ENCODE measurements at regions not wholly inside any gene's neighbourhood (a gene's known extent, or its start where the extent isn't known, plus 50 kb on each side); places are given as distances from the start of the nearest gene placed in this dataset.

DNA sequence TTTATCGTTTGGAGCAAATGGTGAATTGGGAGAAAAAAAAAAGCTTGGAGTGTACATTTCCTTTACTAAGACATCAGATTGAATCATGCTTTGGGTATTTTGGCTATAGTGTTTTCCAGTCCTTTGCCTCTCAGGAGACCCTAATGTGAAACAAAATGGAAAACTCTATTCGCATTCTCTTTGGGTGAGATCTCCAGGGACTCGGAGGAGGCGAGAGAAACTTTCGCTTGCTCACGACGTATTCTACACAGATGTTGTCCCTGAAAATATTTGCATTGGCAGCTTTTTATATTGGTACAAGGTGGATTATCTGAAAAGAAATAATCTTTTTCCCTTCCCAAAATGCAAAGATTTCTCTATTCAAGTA lies 1240.1 kb upstream of the WWC1 start:
- TF ChIP-seq, protein P1, sequence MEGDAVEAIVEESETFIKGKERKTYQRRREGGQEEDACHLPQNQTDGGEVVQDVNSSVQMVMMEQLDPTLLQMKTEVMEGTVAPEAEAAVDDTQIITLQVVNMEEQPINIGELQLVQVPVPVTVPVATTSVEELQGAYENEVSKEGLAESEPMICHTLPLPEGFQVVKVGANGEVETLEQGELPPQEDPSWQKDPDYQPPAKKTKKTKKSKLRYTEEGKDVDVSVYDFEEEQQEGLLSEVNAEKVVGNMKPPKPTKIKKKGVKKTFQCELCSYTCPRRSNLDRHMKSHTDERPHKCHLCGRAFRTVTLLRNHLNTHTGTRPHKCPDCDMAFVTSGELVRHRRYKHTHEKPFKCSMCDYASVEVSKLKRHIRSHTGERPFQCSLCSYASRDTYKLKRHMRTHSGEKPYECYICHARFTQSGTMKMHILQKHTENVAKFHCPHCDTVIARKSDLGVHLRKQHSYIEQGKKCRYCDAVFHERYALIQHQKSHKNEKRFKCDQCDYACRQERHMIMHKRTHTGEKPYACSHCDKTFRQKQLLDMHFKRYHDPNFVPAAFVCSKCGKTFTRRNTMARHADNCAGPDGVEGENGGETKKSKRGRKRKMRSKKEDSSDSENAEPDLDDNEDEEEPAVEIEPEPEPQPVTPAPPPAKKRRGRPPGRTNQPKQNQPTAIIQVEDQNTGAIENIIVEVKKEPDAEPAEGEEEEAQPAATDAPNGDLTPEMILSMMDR (IDR thresholded peaks at IDR 0.05; ENCODE audit: extremely low read depth, missing control alignments), result no peak
- DNase-seq (ENCODE audit: low spot score), result no peak

DNA sequence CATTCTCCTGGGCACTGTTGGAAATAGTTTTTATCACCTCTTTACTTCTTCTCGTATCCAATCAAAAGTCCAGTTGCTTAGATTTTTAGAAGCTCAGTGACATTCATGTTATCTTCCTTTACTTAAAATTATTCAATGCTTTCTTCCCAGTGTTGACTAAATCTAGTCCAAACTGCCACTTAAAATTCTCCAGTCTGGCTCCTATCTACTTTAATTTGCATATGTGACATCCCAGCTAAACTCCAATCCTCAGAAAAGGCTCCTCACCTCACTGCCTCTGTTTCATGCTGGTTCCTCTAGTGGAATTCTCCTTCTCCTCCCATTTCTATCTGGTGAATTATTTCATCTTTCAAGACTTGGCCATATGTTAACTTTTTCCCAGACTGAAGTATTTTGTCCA lies 1238.7 kb upstream of the WWC1 start:
- TF ChIP-seq, protein P1 (IDR thresholded peaks at IDR 0.05; ENCODE audit: extremely low read depth, missing control alignments), result no peak
- no peak for DNase-seq (ENCODE audit: low spot score)

DNA sequence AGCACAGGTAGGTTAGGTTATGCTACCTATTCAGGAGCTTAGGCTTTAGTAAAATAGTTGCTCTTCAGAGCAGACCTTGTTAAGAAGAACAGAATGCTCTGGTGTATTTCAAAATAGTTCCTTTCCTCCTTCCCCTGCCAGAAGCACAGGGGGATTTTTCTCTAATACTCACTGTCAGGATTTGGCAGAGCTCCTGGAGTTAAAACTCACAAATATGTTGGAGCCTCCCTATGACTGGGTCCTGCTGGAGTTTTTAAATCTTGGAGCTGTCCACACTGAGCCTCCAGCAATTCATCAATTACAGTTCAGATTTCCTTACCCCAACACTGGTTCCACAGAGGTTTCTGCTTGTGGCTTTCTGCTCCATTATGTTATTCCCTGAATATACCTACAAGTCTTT lies 1233.8 kb upstream of the WWC1 start:
- DNase-seq (ENCODE audit: low spot score), result no peak
- TF ChIP-seq, protein P1 (IDR thresholded peaks at IDR 0.05; ENCODE audit: extremely low read depth, missing control alignments), result no peak

DNA sequence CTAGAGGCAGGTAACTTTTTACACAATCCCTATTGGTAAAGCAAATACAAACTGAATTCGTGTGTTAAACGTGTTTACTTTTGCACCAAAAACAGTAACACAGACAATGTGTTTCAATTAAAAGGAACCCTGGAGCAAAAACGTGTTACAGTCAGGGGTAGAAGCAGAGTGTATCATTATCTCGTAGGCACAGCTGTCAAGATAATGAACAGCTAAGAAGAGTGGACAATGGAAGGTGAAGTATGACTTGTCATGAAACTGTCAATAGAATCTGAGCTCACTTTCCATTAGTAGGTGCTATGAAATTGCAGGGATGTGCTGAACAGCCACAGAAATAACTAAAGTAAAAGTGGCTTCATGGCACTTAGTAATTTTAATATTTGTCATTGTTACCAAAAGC lies 1229.8 kb upstream of the WWC1 start:
- TF ChIP-seq, protein P1 (IDR thresholded peaks at IDR 0.05; ENCODE audit: extremely low read depth, missing control alignments), result no peak
- DNase-seq (ENCODE audit: low spot score), result no peak

DNA sequence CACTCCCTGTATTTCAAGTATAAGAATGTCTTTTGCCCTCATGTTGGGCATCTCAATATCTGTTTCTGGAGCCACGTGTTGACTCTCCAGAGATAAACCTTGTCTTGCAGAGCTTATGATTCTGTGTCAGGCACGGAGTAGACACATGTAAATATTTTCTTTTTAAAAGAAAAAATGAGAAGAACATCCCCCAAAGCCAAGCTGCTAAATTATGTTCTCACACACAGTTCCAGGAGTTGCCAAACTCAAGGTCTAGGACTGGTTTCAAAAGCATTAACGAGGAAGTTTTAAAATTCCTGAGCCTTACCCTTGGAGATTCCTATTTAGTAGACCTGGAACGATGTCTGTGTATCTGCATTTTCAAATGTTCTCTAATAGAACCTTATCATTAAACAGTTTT lies 1228.3 kb upstream of the WWC1 start:
- DNase-seq (ENCODE audit: low spot score), result no peak
- TF ChIP-seq, protein P1 (IDR thresholded peaks at IDR 0.05; ENCODE audit: extremely low read depth, missing control alignments), result no peak

DNA sequence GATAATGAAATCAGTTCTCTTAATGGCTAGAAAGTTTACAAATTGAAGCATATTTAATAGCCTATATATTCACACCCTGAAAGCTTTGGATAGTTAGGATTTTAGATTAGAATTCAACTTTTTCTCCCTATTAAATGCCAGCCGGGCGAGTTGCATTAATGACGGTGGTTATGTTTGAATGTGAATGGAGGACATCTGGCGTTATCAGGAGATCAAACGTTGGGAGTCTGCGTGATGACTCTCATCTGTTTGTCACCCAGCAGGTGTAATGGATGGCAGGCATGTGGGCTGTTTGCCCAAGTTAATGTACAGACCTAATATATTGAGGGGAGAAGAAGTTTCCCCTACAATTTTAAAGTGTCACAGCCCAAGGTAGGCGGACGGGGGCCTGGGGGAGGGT lies 1227.7 kb upstream of the WWC1 start:
- no peak for DNase-seq (ENCODE audit: low spot score)
- TF ChIP-seq, protein P1 (IDR thresholded peaks at IDR 0.05; ENCODE audit: extremely low read depth, missing control alignments), result no peak

DNA sequence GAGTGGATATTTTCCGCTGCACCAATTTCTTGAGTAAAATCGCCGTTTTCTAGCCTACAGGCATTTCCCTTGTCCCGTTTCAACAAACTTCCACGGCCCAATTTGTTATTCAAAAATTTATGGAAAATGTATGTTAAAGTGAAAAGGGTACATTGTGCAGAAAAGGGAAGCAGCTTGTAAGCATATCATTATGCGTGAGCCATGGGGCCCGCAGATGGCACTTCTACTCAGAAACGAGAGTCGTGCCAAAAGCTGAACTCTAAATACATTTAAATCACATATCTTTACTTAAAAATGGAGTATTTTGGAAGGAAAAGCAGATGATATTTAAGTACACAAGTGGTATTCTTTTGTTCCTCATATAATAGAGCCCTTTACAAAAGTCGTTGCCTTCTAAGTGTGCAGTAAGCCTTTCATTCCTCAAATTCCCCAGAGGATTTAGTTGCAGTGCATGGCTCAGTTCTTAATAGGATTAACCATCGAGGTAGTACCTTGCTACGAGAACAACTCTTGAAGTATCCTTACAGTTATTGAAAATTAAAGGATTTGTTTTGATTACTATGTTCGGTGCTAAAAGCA lies 1227.2 kb upstream of the WWC1 start:
- DNase-seq (ENCODE audit: low spot score), result no peak

More for the DNA sequence above, 1227.2 kb upstream of the WWC1 start:
- TF ChIP-seq, protein P1 (IDR thresholded peaks at IDR 0.05; ENCODE audit: extremely low read depth, missing control alignments), result no peak
